Parathyroid adenoma (tissue), 2 donors: ENCODE measurements at regions not wholly inside any gene's neighbourhood (a gene's known extent, or its start where the extent isn't known, plus 50 kb on each side); places are given as distances from the start of the nearest gene placed in this dataset.

Source experiments
- H2AFZ ChIP-seq: fragments of 300-600 bp; sonication (generic); one replicate; pipeline ENCODE4 v1.7.0; 2017; ENCODE audit warnings: antibody characterized with exemption, mild to moderate bottlenecking
- H3K27ac ChIP-seq: fragments of 300-600 bp; sonication (generic); one replicate; pipeline ENCODE4 v1.7.0; 2017
- H3K27me3 ChIP-seq: fragments of 300-600 bp; sonication (generic); one replicate; pipeline ENCODE4 v1.7.0; 2017; ENCODE audit warnings: low read length; ENCODE audit not compliant: control insufficient read depth, insufficient read depth
- H3K36me3 ChIP-seq: fragments of 300-600 bp; sonication (generic); one replicate; pipeline ENCODE4 v1.7.0; 2017; ENCODE audit warnings: low read length; ENCODE audit not compliant: control insufficient read depth, insufficient read depth
- H3K4me1 ChIP-seq: fragments of 300-600 bp; sonication (generic); one replicate; pipeline ENCODE4 v1.7.0; 2017; ENCODE audit warnings: control low read depth
- H3K4me2 ChIP-seq: fragments of 300-600 bp; sonication (generic); one replicate; pipeline ENCODE4 v1.7.0; 2017; ENCODE audit warnings: low read length
- H3K4me3 ChIP-seq: fragments of 300-600 bp; sonication (generic); one replicate; pipeline ENCODE4 v1.7.0; 2017; ENCODE audit warnings: low read depth, low read length
- H3K79me2 ChIP-seq: fragments of 300-600 bp; sonication (generic); one replicate; pipeline ENCODE4 v1.7.0; 2017; ENCODE audit warnings: control low read depth
- H3K9ac ChIP-seq: fragments of 300-600 bp; sonication (generic); one replicate; pipeline ENCODE4 v1.7.0; 2017; ENCODE audit warnings: mild to moderate bottlenecking
- H3K9me3 ChIP-seq: fragments of 300-600 bp; sonication (generic); one replicate; pipeline ENCODE4 v1.7.0; 2017; ENCODE audit warnings: low read length; ENCODE audit not compliant: control insufficient read depth
- CTCF ChIP-seq: fragments of 300-600 bp; sonication (generic); IDR thresholded peaks from one replicate; pipeline ENCODE4 v1.7.0; 2017; ENCODE audit warnings: antibody characterized with exemption, mild to moderate bottlenecking
- donor health status: primary hyperparathyroidism.

GRCh38 chr5:67371924-67372323 is 175.3 kb upstream of the CD180 start:
- Histone ChIP-seq H3K27ac (no peak overlapping the region), H3K4me1 (peaks cover 21% of the 10 kb centered on the region), H3K4me3 (no peak overlapping the region), H2AFZ (no peak overlapping the region), H3K27me3 (no peaks in the 10 kb centered on the region), H3K9me3 (no peaks in the 10 kb centered on the region), H3K36me3 (no peaks in the 10 kb centered on the region), H3K79me2 (peaks cover 9% of the 10 kb centered on the region), H3K9ac (no peak overlapping the region), H3K4me2 (no peak overlapping the region)
- TF ChIP-seq CTCF: no peak

DNA sequence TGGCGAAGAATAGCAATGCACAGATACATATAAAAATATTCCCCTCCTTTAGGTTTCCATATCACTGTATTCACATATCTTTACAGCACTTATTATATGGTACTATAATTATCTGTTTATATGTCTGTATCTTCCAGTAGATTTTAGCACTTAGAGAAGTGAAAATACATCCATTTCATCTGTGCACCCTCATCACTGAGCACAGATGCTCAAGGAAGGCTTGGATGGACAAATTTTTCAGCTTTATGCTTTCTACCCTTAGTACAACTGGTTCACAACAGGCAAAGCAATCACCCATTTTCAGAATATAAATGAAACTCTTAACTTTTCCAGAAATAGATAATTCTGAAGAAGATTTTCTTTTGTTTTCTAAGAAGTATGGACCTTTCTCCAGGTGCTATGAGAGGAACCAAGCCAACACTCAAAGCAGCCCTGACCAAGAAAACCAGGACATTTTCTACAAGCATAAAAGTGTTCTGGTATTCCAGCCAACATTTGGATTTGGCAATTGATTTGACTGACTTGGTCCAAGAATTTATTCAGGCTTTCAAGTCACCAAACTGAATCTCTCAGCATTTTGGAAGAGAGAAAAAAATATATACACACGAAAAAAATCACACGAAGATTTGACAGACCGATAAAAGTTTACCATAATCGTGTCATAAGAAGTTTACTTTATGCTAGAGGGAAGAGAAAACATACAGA is 170.2 kb upstream of the CD180 start:
- no peak for TF ChIP-seq CTCF
- H3K27ac ChIP-seq: no peak overlapping the region
- H3K4me2 ChIP-seq: no peak overlapping the region
- no peaks in the 10 kb centered on the region for H3K27me3 ChIP-seq
- H3K4me1 ChIP-seq: peaks cover 27% of the 10 kb centered on the region
- no peak overlapping the region for H2AFZ ChIP-seq
- peaks cover 3% of the 10 kb centered on the region for H3K79me2 ChIP-seq
- no peak overlapping the region for H3K4me3 ChIP-seq
- no peak overlapping the region for H3K9ac ChIP-seq
- no peaks in the 10 kb centered on the region for H3K36me3 ChIP-seq
- no peaks in the 10 kb centered on the region for H3K9me3 ChIP-seq

DNA sequence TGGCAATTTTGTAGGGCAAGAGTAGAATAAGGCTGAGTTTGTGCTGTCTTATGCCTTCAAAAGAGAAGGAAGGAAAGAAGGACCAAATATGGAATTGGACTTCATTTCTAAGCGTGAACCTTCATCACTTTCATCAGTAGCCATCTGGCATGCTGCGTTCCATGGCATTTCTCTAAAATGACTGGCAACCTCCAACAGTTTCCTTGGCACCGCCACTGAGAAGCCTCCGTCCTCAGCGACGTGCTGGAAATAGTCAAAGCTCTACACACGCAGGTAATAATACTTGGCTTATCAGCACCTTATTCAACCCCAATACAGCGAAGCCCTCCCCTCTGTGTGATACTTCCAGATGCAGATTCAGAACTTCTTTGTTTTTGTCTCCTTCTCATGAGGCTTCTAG is 169.7 kb upstream of the CD180 start:
- Histone ChIP-seq H3K4me1 (peaks cover 33% of the 10 kb centered on the region), H3K4me2 (no peak overlapping the region), H3K27ac (no peak overlapping the region), H3K9ac (no peak overlapping the region), H3K9me3 (no peaks in the 10 kb centered on the region), H3K4me3 (no peak overlapping the region), H2AFZ (no peak overlapping the region), H3K27me3 (no peaks in the 10 kb centered on the region), H3K36me3 (no peaks in the 10 kb centered on the region), H3K79me2 (peaks cover 3% of the 10 kb centered on the region)
- TF ChIP-seq CTCF: no peak

GRCh38 chr5:67364381-67364970 is 167.9 kb upstream of the CD180 start:
- no peak overlapping the region for H3K4me3 ChIP-seq
- H2AFZ ChIP-seq: peak overlapping the region; percentile 50
- H3K4me1 ChIP-seq: peaks cover 46% of the 10 kb centered on the region
- H3K79me2 ChIP-seq: peaks cover 3% of the 10 kb centered on the region
- peak overlapping the region; percentile 90 for H3K27ac ChIP-seq
- no peak overlapping the region for H3K9ac ChIP-seq
- H3K4me2 ChIP-seq: no peak overlapping the region
- no peak for TF ChIP-seq CTCF
- no peaks in the 10 kb centered on the region for H3K36me3 ChIP-seq
- H3K27me3 ChIP-seq: no peaks in the 10 kb centered on the region
- no peaks in the 10 kb centered on the region for H3K9me3 ChIP-seq

DNA sequence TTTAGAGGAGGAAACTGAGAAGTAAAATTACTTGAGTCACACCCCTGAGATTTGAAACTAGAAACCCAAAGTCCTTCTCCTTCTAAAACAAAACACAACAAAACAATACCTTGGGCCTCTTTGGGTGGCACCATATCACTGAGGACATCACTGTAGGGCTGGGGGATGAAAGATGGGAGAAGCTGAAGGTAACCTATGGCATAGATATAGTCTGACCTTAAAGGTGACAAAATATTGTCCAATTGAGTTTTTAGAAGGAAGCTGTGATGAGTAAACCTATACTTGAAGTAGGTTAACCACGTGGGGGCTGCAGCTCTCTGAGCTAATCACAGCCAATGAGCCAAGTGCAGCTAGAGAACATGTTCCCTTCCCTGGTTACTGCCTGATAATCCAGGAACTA is 167.4 kb upstream of the CD180 start:
- Histone ChIP-seq H3K4me2 (no peak overlapping the region), H3K27ac (peak overlapping the region; percentile 90), H2AFZ (peak overlapping the region; percentile 50), H3K79me2 (no peaks in the 10 kb centered on the region), H3K4me1 (peaks cover 48% of the 10 kb centered on the region), H3K4me3 (no peak overlapping the region), H3K9ac (no peak overlapping the region), H3K9me3 (no peaks in the 10 kb centered on the region), H3K36me3 (no peaks in the 10 kb centered on the region), H3K27me3 (no peaks in the 10 kb centered on the region)
- TF ChIP-seq CTCF: no peak
